ENCODE measurements at regions not wholly inside any gene's neighbourhood (a gene's known extent, or its start where the extent isn't known, plus 50 kb on each side); places are given as distances from the start of the nearest gene placed in this dataset.

GRCh38 chr7:106464651-106465050 lies 179.9 kb upstream of the NAMPT start:
- H3K79me2 ChIP-seq (ENCODE audit: control insufficient read depth, insufficient read depth, low read length), result no peaks in the 10 kb centered on the region
- no peak overlapping the region for H3K4me2 ChIP-seq (ENCODE audit: control insufficient read depth, extremely low read depth, insufficient read depth, low read depth, low read length)
- dilution Hi-C loops (cut with MboI; ENCODE audit: extremely low pct_ligation_motif_present, low sequenced_read_pairs), result no loop called here
- H3K27me3 ChIP-seq (ENCODE audit: control insufficient read depth, extremely low read depth, insufficient read depth, low read length), result no peaks in the 10 kb centered on the region
- no peak for DNase-seq (ENCODE audit: low read depth, low spot score)
- peaks cover 27% of the 10 kb centered on the region for H3K4me1 ChIP-seq (ENCODE audit: control insufficient read depth, extremely low read depth, insufficient read depth, low read length)
- no peak overlapping the region for H3K9ac ChIP-seq (ENCODE audit: control insufficient read depth, extremely low read depth, insufficient read depth, low read length)
- no peaks in the 10 kb centered on the region for H3K9me3 ChIP-seq (ENCODE audit: control insufficient read depth, low read depth, low read length)
- no peak for FAIRE-seq
- no peak overlapping the region for H3K4me3 ChIP-seq (ENCODE audit: control insufficient read depth in 2 of 3, extremely low read depth in 1 of 3, insufficient read depth in 2 of 3, low read depth in 1 of 3, low read length in 3 of 3)
- no peak overlapping the region for H3K27ac ChIP-seq (ENCODE audit: control insufficient read depth, insufficient read depth, low read length)
- H4K20me1 ChIP-seq (ENCODE audit: control insufficient read depth, extremely low read depth, insufficient read depth, low read length), result no peaks in the 10 kb centered on the region
- H2AFZ ChIP-seq (ENCODE audit: control insufficient read depth, low read length), result no peak overlapping the region
- H3K36me3 ChIP-seq (ENCODE audit: control insufficient read depth in 2 of 2, extremely low read depth in 1 of 2, insufficient read depth in 2 of 2, low read length in 2 of 2), result no peaks in the 10 kb centered on the region
- TF ChIP-seq CTCF (optimal IDR thresholded peaks at IDR 0.05 in 1 of 3, IDR thresholded peaks at IDR 0.05 in 1 of 3, conservative IDR thresholded peaks at IDR 0.05 in 1 of 3; ENCODE audit: extremely low read depth in 1 of 3, insufficient read depth in 2 of 3, low read length in 3 of 3) (no peak), EZH2 (IDR thresholded peaks at IDR 0.05; ENCODE audit: low read length) (no peak)
- H3K9me1 ChIP-seq (ENCODE audit: control insufficient read depth, extremely low read depth, insufficient read depth, low read length), result no peaks in the 10 kb centered on the region

- H3K27ac ChIP-seq (ENCODE audit: control insufficient read depth, insufficient read depth, low read length), result no peak overlapping the region
- no peaks in the 10 kb centered on the region for H3K9me3 ChIP-seq (ENCODE audit: control insufficient read depth, low read depth, low read length)
- H3K27me3 ChIP-seq (ENCODE audit: control insufficient read depth, extremely low read depth, insufficient read depth, low read length), result no peaks in the 10 kb centered on the region
- no peak overlapping the region for H3K9ac ChIP-seq (ENCODE audit: control insufficient read depth, extremely low read depth, insufficient read depth, low read length)
- no peak overlapping the region for H3K4me2 ChIP-seq (ENCODE audit: control insufficient read depth, extremely low read depth, insufficient read depth, low read depth, low read length)
- H3K4me3 ChIP-seq (ENCODE audit: control insufficient read depth in 2 of 3, extremely low read depth in 1 of 3, insufficient read depth in 2 of 3, low read depth in 1 of 3, low read length in 3 of 3), result no peak overlapping the region
- H4K20me1 ChIP-seq (ENCODE audit: control insufficient read depth, extremely low read depth, insufficient read depth, low read length), result no peaks in the 10 kb centered on the region
- dilution Hi-C loops (cut with MboI; ENCODE audit: extremely low pct_ligation_motif_present, low sequenced_read_pairs), result no loop called here
- FAIRE-seq (no peak), DNase-seq (ENCODE audit: low read depth, low spot score) (no peak)
- no peak overlapping the region for H2AFZ ChIP-seq (ENCODE audit: control insufficient read depth, low read length)
- H3K9me1 ChIP-seq (ENCODE audit: control insufficient read depth, extremely low read depth, insufficient read depth, low read length), result no peaks in the 10 kb centered on the region
- H3K4me1 ChIP-seq (ENCODE audit: control insufficient read depth, extremely low read depth, insufficient read depth, low read length), result peaks cover 27% of the 10 kb centered on the region
- no peak for TF ChIP-seq CTCF (optimal IDR thresholded peaks at IDR 0.05 in 1 of 3, IDR thresholded peaks at IDR 0.05 in 1 of 3, conservative IDR thresholded peaks at IDR 0.05 in 1 of 3; ENCODE audit: extremely low read depth in 1 of 3, insufficient read depth in 2 of 3, low read length in 3 of 3)
- TF ChIP-seq EZH2 (IDR thresholded peaks at IDR 0.05; ENCODE audit: low read length), result no peak
- no peaks in the 10 kb centered on the region for H3K36me3 ChIP-seq (ENCODE audit: control insufficient read depth in 2 of 2, extremely low read depth in 1 of 2, insufficient read depth in 2 of 2, low read length in 2 of 2)
- no peaks in the 10 kb centered on the region for H3K79me2 ChIP-seq (ENCODE audit: control insufficient read depth, insufficient read depth, low read length)
Observed at GRCh38 chr7:106463851-106464611, 179.2 kb upstream of the NAMPT start.
